ENCODE measurements at regions not wholly inside any gene's neighbourhood (a gene's known extent, or its start where the extent isn't known, plus 50 kb on each side); places are given as distances from the start of the nearest gene placed in this dataset.

GRCh38 chr14:73780896-73781295 lies 66.7 kb upstream of the PNMA1 start:
- no peak for DNase-seq

- no peak for DNase-seq
Observed at GRCh38 chr14:73780391-73780790, 66.2 kb upstream of the PNMA1 start.

GRCh38 chr14:73778736-73779135 lies 64.6 kb upstream of the PNMA1 start:
- DNase-seq = no peak

GRCh38 chr14:73777420-73777819 lies 63.2 kb upstream of the PNMA1 start:
- no peak for DNase-seq

- no peak for DNase-seq
Observed at GRCh38 chr14:73776194-73776537, 62.0 kb upstream of the PNMA1 start.

GRCh38 chr14:73775339-73776193 lies 61.4 kb upstream of the PNMA1 start:
- no peak for DNase-seq

- DNase-seq = no peak
Observed at GRCh38 chr14:73774671-73775070, 60.5 kb upstream of the PNMA1 start.

GRCh38 chr14:73774241-73774570 lies 60.0 kb upstream of the PNMA1 start:
- DNase-seq = no peak

GRCh38 chr14:73773441-73774240 lies 59.5 kb upstream of the PNMA1 start:
- DNase-seq = no peak

- peak; percentile 71 for DNase-seq
Observed at GRCh38 chr14:73771848-73772638, 57.9 kb upstream of the PNMA1 start.

GRCh38 chr14:73770977-73771847 lies 57.0 kb upstream of the PNMA1 start:
- no peak for DNase-seq

GRCh38 chr14:73768107-73768506 lies 53.9 kb upstream of the PNMA1 start:
- DNase-seq = no peak

GRCh38 chr14:73764406-73765280 lies 50.5 kb upstream of the PNMA1 start:
- no peak for DNase-seq
